Spleen (tissue), 11 donors: ENCODE measurements at regions not wholly inside any gene's neighbourhood (a gene's known extent, or its start where the extent isn't known, plus 50 kb on each side); places are given as distances from the start of the nearest gene placed in this dataset.

Source experiments
- DNase-seq: peaks from one replicate; pipeline ENCODE4 v3.0.0-alpha.2; 2020
- H3K27ac ChIP-seq, 8 donors: fragments of 200-600 bp; sonication (generic) in 7 of 8; 1 replicate in 4 of 8; 2 replicates in 4 of 8; pipeline versions ENCODE4 v1.5.0 to v1.8.0; 2016 to 2021; ENCODE audit warnings: inconsistent platforms in 4 of 8, mild to moderate bottlenecking in 4 of 8, moderate library complexity in 1 of 8
- H3K27me3 ChIP-seq, 7 donors: fragments of 200-600 bp; sonication (generic) in 6 of 7; replicated peaks in 1 of 7; 1 replicate in 4 of 7; 2 replicates in 3 of 7; pipeline versions ENCODE4 v1.5.0 to v1.8.0; 2016 to 2021; ENCODE audit warnings: inconsistent platforms in 3 of 7, mild to moderate bottlenecking in 1 of 7
- H3K36me3 ChIP-seq, 6 donors: fragments of 200-600 bp; sonication (generic) in 5 of 6; 1 replicate in 4 of 6; 2 replicates in 2 of 6; pipeline versions ENCODE4 v1.5.0 to v1.8.0; 2016 to 2021; ENCODE audit warnings: inconsistent platforms in 2 of 6
- H3K4me1 ChIP-seq, 6 donors: fragments of 200-600 bp; sonication (generic) in 5 of 6; 1 replicate in 3 of 6; 2 replicates in 3 of 6; pipeline versions ENCODE4 v1.5.0 to v1.8.0; 2016 to 2021; ENCODE audit warnings: inconsistent platforms in 3 of 6
- H3K4me3 ChIP-seq, 8 donors: fragments of 200-600 bp; sonication (generic) in 7 of 8; 1 replicate in 4 of 8; 2 replicates in 4 of 8; pipeline versions ENCODE4 v1.5.0 to v1.8.0; 2016 to 2021; ENCODE audit warnings: inconsistent platforms in 4 of 8, mild to moderate bottlenecking in 4 of 8, moderate library complexity in 2 of 8
- H3K9me3 ChIP-seq, 8 donors: fragments of 200-600 bp; sonication (generic) in 7 of 8; 1 replicate in 4 of 8; 2 replicates in 4 of 8; pipeline versions ENCODE4 v1.5.0 to v1.8.0; 2016 to 2021; ENCODE audit warnings: inconsistent platforms in 4 of 8
- CTCF ChIP-seq, 11 experiments: fragments of 200-600 bp in 7 of 11; fragments of 450-650 bp in 4 of 11; sonication (generic) in 4 of 11; IDR thresholded peaks in 8 of 11; conservative IDR thresholded peaks in 3 of 11; 1 replicate in 7 of 11; 2 replicates in 4 of 11; pipeline versions ENCODE4 v1.4.0 to v1.8.0; 2016 to 2021; ENCODE audit warnings: antibody characterized with exemption in 11 of 11, inconsistent platforms in 4 of 11, mild to moderate bottlenecking in 1 of 11
- POLR2A ChIP-seq, 3 donors: fragments of 450-650 bp; IDR thresholded peaks; one replicate each; pipeline ENCODE4 v1.5.1; 2017; ENCODE audit warnings: antibody characterized with exemption in 3 of 3, mild to moderate bottlenecking in 1 of 3
- POLR2AphosphoS5 ChIP-seq, 3 donors: sonication (generic); formaldehyde crosslinking; IDR thresholded peaks; one replicate each; pipeline ENCODE4 v1.5.1; 2017; ENCODE audit warnings: antibody characterized with exemption in 3 of 3
- WGBS, 5 donors: extraction: QIAGEN DNeasy Blood & Tissue Kit in 3 of 5; methylation state at CpG; one replicate each; pipeline versions ENCODE4 v1.1.5 to v1.1.7; 2013 to 2018; 5-methylcytosine and 5-hydroxymethylcytosine counted together
- intact Hi-C: fragments of 100-400 bp; cut with DNase I; formaldehyde crosslinking; loops from one replicate; pipeline ENCODE4 v1.15.0; 2023; ENCODE audit warnings: low total_unique reads
- donor health status: healthy with polysubstance abuse.
- donor health status: DM: no; HTN: no; CAD: no; lungs with moderate emphysema.
- donor health status: DM: no; HTN: no; CAD: no.
- donor health status: Bipolar disorder and iron deficiency.
- donor health status: healthy.
- donor health status: DM: no; HTN: no; CAD: no.
- donor health status: DM: yes; HTN: yes; CAD: no.

DNA sequence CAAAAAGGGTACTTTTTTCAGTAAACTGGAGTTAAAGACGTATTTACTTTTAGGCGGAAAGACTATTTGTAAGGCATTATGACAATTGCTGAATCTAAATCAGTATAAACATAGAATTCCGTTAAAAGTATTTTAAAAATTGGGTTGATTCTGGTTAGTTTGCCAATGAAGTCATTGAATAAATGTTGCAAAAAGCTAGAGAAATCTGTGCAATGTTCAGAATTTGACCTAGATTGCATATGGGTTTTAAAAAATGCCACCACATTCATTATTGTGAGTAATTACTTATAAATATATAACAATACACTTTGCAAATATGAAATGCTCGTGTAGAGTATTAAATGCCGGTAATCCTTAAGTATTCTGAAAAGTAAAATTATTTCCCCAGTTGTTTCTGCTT, 116.5 kb upstream of the EEF1E1 start:
- Histone ChIP-seq H3K36me3 (no peaks in the 10 kb centered on the region), H3K27ac (no peak overlapping the region), H3K27me3 (peaks cover 0 to 5% (median 0%) of the 10 kb centered on the region in 7 donors), H3K4me1 (no peaks in the 10 kb centered on the region), H3K4me3 (no peak overlapping the region), H3K9me3 (no peaks in the 10 kb centered on the region)
- intact Hi-C loops = loop anchor here (5.0 kb wide), 1 partner anchor 87 kb away; no protein-coding TSS in a partner anchor
- WGBS, 5 donors = 70 to 74% (median 73%) methylated on average over 5 of the region's 5 CpGs
- no peak for DNase-seq
- no peak for TF ChIP-seq CTCF (IDR thresholded peaks at IDR 0.05 in 8 of 11, conservative IDR thresholded peaks at IDR 0.05 in 3 of 11)
- no peak for TF ChIP-seq POLR2AphosphoS5 (IDR thresholded peaks at IDR 0.05)
- TF ChIP-seq POLR2A (IDR thresholded peaks at IDR 0.05) = no peak

DNA sequence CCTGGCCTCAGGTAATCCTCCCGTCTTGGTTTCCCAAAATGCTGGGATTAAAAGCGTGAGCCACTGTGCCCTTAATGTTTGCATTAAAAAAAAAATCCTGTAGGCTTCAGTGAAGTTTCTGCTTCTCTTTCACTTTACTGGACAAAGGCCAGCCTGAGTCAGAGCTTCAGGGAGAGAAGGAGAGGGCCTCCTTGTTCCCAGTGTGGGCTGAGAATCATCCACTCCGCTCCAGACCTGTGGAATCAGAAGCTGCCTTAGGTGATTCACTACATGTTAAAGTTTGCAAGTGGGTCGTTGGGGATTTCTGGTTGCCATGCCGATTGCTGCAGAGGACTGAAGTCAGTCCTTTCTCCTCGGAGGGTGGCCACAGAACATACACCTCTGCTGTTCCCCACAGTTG, 113.3 kb upstream of the EEF1E1 start:
- Histone ChIP-seq H3K27ac (no peak overlapping the region), H3K27me3 (peaks cover 0 to 5% (median 0%) of the 10 kb centered on the region in 7 donors), H3K4me3 (no peak overlapping the region), H3K9me3 (no peaks in the 10 kb centered on the region), H3K36me3 (no peaks in the 10 kb centered on the region), H3K4me1 (no peaks in the 10 kb centered on the region)
- WGBS, 5 donors = 66 to 81% (median 79%) methylated on average over 6 of the region's 6 CpGs
- TF ChIP-seq CTCF (IDR thresholded peaks at IDR 0.05 in 8 of 11, conservative IDR thresholded peaks at IDR 0.05 in 3 of 11) (no peak), POLR2A (IDR thresholded peaks at IDR 0.05) (no peak), POLR2AphosphoS5 (IDR thresholded peaks at IDR 0.05) (no peak)
- intact Hi-C loops = loop anchor here (5.0 kb wide), 1 partner anchor 83 kb away; no protein-coding TSS in a partner anchor
- no peak for DNase-seq

GRCh38 chr6:8213995-8214394, 111.6 kb upstream of the EEF1E1 start:
- intact Hi-C loops = no loop called here
- Histone ChIP-seq H3K27me3 (peaks cover 0 to 5% (median 0%) of the 10 kb centered on the region in 7 donors), H3K4me3 (no peak overlapping the region), H3K36me3 (no peaks in the 10 kb centered on the region), H3K27ac (no peak overlapping the region), H3K4me1 (no peaks in the 10 kb centered on the region), H3K9me3 (no peaks in the 10 kb centered on the region)
- TF ChIP-seq POLR2AphosphoS5 (IDR thresholded peaks at IDR 0.05) = no peak
- TF ChIP-seq CTCF (IDR thresholded peaks at IDR 0.05 in 8 of 11, conservative IDR thresholded peaks at IDR 0.05 in 3 of 11) = no peak
- no peak for TF ChIP-seq POLR2A (IDR thresholded peaks at IDR 0.05)
- 80 to 89% (median 85%) methylated on average over 4 of the region's 4 CpGs for WGBS, 5 donors
- no peak for DNase-seq

DNA sequence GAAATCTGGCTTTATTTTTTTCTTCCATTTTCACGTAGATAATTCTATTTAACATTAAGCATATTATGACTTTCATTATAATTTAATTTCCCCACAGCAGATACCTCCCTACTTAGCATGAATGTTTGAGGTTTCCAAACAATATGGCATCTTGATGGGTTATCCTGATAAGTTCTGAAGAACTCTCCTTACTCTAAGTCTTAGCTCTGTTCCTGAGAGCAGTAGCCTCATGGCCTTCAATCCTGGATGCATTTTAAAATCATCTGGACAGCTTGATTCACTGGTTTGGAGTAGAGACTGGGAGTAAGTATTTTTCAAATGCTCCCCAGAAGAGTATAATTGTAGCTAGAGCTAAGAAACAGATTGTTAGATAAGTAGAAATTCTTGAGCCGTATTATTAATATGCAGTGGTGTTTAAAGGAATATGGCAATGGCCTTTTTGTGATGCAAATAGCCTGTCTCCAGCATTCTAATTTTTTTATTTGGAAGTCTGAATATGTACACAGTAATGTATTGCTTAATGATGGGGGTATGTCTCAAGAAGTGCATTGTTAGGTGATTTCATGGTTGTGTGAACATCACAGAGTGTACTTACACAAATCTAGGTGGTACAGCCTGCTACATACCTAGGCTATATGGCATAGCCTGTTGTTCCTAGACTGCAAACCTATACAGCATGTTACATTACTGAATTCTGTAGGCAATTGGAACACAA, 110.5 kb upstream of the EEF1E1 start:
- Histone ChIP-seq H3K4me3 (no peak overlapping the region), H3K36me3 (no peaks in the 10 kb centered on the region), H3K27ac (no peak overlapping the region), H3K27me3 (peaks cover 0 to 5% (median 0%) of the 10 kb centered on the region in 7 donors), H3K4me1 (no peaks in the 10 kb centered on the region), H3K9me3 (no peaks in the 10 kb centered on the region)
- intact Hi-C loops = no loop called here
- no peak for DNase-seq
- TF ChIP-seq CTCF (IDR thresholded peaks at IDR 0.05 in 8 of 11, conservative IDR thresholded peaks at IDR 0.05 in 3 of 11) (no peak), POLR2AphosphoS5 (IDR thresholded peaks at IDR 0.05) (no peak), POLR2A (IDR thresholded peaks at IDR 0.05) (no peak)
- 85 to 95% (median 89%) methylated on average over 2 of the region's 2 CpGs for WGBS, 5 donors
